ENCODE measurements at regions not wholly inside any gene's neighbourhood (a gene's known extent, or its start where the extent isn't known, plus 50 kb on each side); places are given as distances from the start of the nearest gene placed in this dataset.

DNA sequence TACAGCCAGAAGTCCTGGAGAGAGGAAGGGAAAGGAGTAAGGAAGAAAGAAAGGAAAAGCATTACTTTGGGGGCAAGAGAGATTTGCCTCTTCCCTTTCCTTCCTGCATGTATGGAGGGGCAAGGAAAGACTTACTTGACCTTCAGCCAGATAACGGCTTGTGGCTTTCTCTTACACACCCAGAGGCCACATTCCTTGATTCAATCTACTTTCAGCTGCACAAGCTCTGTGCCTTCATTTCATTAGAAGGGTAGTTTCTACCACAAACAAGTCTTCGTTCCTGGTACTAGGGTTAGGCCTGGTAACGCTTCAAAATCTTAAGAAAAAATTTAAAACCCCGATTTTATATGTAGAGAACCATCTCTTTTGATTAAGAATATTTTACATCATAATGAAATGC lies 835.9 kb downstream of the TUSC7 start:
- TF ChIP-seq, protein P1, sequence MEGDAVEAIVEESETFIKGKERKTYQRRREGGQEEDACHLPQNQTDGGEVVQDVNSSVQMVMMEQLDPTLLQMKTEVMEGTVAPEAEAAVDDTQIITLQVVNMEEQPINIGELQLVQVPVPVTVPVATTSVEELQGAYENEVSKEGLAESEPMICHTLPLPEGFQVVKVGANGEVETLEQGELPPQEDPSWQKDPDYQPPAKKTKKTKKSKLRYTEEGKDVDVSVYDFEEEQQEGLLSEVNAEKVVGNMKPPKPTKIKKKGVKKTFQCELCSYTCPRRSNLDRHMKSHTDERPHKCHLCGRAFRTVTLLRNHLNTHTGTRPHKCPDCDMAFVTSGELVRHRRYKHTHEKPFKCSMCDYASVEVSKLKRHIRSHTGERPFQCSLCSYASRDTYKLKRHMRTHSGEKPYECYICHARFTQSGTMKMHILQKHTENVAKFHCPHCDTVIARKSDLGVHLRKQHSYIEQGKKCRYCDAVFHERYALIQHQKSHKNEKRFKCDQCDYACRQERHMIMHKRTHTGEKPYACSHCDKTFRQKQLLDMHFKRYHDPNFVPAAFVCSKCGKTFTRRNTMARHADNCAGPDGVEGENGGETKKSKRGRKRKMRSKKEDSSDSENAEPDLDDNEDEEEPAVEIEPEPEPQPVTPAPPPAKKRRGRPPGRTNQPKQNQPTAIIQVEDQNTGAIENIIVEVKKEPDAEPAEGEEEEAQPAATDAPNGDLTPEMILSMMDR (IDR thresholded peaks at IDR 0.05; ENCODE audit: low read depth, low read length), result no peak
- no peak for TF ChIP-seq EZH2phosphoT487 (IDR thresholded peaks at IDR 0.05; ENCODE audit: low read depth)

Measured in OCI-LY3 (cell line).